ENCODE measurements at regions not wholly inside any gene's neighbourhood (a gene's known extent, or its start where the extent isn't known, plus 50 kb on each side); places are given as distances from the start of the nearest gene placed in this dataset.

DNA sequence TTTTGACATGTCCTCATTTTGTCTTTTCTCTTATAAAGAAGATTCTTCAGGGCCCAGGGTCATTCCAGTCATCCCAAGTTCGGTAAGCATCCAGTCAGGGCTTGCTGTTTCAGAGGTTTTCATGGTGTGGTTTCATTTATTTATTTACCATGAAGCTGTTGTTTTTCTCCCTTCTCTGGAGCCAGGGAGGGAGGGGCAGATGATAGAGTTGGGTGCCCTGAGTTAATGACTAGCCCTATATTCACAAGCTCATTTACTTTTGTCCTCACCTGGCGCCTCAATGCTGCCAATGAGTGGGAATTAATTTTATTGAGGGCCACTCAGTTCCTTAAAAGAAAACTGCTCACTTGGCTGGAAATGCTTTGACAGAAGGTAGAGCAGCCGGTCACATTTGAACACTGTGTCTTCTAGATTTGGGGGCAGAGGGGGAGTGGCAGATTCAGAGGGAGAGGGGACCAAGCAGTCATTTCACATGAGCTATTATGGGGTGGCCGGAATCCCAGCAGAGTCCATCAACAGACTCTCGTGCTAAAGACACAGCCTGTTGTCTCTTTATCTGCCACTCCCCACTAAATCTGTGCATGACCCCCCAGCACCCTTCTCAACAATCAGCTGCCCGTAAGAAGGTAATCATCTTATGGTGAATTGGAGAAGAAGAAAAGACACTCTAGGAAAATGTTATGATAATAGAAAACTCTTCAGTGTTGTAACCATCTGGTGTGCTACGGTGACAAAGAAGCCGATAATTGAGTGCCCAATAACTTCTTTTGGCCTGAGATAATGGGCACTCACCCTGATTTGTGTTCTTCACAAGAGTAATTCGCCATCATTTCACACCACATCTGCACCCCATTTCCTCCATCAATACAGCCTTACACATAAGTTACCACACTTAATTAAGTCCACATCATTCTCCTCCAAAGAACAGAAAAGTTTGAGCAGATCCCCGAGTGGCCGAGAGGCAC, 573.5 kb upstream of the JAG1 start:
- Histone ChIP-seq H3K9me3 (ENCODE audit: insufficient read depth in 2 of 2, low read depth in 1 of 2, low read length in 1 of 2) (no peaks in the 10 kb centered on the region), H3K14ac (ENCODE audit: insufficient read length) (no peak overlapping the region), H4K5ac (ENCODE audit: insufficient read length, low read depth, low read length) (no peak overlapping the region), H2BK120ac (replicated peaks; ENCODE audit: low read depth, low read length) (no peak overlapping the region), H4K20me1 (replicated peaks in 1 of 2; ENCODE audit: control insufficient read depth in 1 of 2, insufficient read depth in 2 of 2, low read length in 2 of 2) (no peaks in the 10 kb centered on the region), H3K79me1 (ENCODE audit: low read depth, low read length) (no peaks in the 10 kb centered on the region), H3K4me3 (ENCODE audit: extremely low read depth in 1 of 4, insufficient read depth in 2 of 4, low read depth in 3 of 4, low read length in 4 of 4) (no peak overlapping the region), H2BK12ac (ENCODE audit: low read depth, low read length) (no peak overlapping the region), H2AK5ac (ENCODE audit: low read depth, low read length) (no peak overlapping the region), H3K36me3 (ENCODE audit: control insufficient read depth in 2 of 4, insufficient read depth in 4 of 4, low read length in 3 of 4) (no peaks in the 10 kb centered on the region), H3K79me2 (ENCODE audit: control insufficient read depth in 1 of 2, insufficient read depth in 2 of 2, low read length in 2 of 2) (no peaks in the 10 kb centered on the region), H3K4ac (replicated peaks; ENCODE audit: insufficient read length, low read depth, low read length) (no peak overlapping the region), H3K56ac (replicated peaks; ENCODE audit: insufficient read length, low read depth, low read length) (no peak overlapping the region), H2AFZ (ENCODE audit: low read length) (no peak overlapping the region), H3K23me2 (ENCODE audit: low read depth, low read length) (no peaks in the 10 kb centered on the region), H4K91ac (replicated peaks; ENCODE audit: insufficient read length, low read length) (no peak overlapping the region), H3K27me3 (replicated peaks in 1 of 4; ENCODE audit: control insufficient read depth in 3 of 4, extremely low read depth in 1 of 4, insufficient read depth in 3 of 4, low read length in 3 of 4) (no peaks in the 10 kb centered on the region; a peak in 2 of 7 replicates), H3K9ac (replicated peaks in 1 of 4; ENCODE audit: extremely low read depth in 1 of 4, low read depth in 3 of 4, low read length in 3 of 4) (no peak overlapping the region), H2BK5ac (ENCODE audit: low read depth, low read length) (no peak overlapping the region), H3K27ac (ENCODE audit: low read depth, low read length) (no peak overlapping the region), H3K18ac (ENCODE audit: extremely low read depth, low read length) (no peak overlapping the region), H2BK15ac (ENCODE audit: low read length) (no peak overlapping the region), H3K23ac (ENCODE audit: insufficient read length) (no peak overlapping the region), H3K4me2 (ENCODE audit: insufficient read depth in 1 of 2, low read depth in 2 of 2, low read length in 2 of 2) (no peak overlapping the region), H3K4me1 (replicated peaks in 1 of 4; ENCODE audit: control insufficient read depth in 3 of 4, insufficient read depth in 4 of 4, low read length in 3 of 4) (peaks cover 0 to 8% (median 6%) of the 10 kb centered on the region in 4 experiments; a peak in 4 of 7 replicates), H2BK20ac (ENCODE audit: low read length) (no peak overlapping the region), H4K8ac (ENCODE audit: extremely low read depth, insufficient read depth, low read length) (no peak overlapping the region)
- FAIRE-seq, result no peak
- CTCF ChIA-PET (ENCODE audit: partially characterized antibody), result interaction anchor here (0.6 to 1.0 kb wide), 3 partner anchors 15 to 110 kb away, joined by 3 read pairs; no protein-coding TSS in a partner anchor
- 86% methylated on average over 11 of the region's 11 CpGs; no CpG with 5 or more reads in 1 of the 2 experiments for WGBS, 2 experiments (ENCODE audit: extremely low coverage in 1 of 2, insufficient coverage in 1 of 2, insufficient read length in 1 of 2, insufficient replicate concordance in 2 of 2, low coverage in 1 of 2, low lambda C conversion rate in 2 of 2, missing lambda C conversion rate in 1 of 2)
- TF ChIP-seq RNF2 (IDR thresholded peaks at IDR 0.05; ENCODE audit: borderline replicate concordance, low read depth, low read length, missing control alignments, poor library complexity, severe bottlenecking) (no peak), CEBPB (IDR thresholded peaks at IDR 0.05; ENCODE audit: low read depth, low read length) (no peak), TEAD4 (IDR thresholded peaks at IDR 0.05; ENCODE audit: low read depth, low read length) (no peak), SAP30 (IDR thresholded peaks at IDR 0.05; ENCODE audit: insufficient read depth, insufficient replicate concordance, low read length) (no peak), PHF8 (conservative IDR thresholded peaks at IDR 0.05; ENCODE audit: low read depth, low read length) (no peak)
- TF ChIP-seq, protein P1, sequence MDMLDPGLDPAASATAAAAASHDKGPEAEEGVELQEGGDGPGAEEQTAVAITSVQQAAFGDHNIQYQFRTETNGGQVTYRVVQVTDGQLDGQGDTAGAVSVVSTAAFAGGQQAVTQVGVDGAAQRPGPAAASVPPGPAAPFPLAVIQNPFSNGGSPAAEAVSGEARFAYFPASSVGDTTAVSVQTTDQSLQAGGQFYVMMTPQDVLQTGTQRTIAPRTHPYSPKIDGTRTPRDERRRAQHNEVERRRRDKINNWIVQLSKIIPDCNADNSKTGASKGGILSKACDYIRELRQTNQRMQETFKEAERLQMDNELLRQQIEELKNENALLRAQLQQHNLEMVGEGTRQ (IDR thresholded peaks at IDR 0.05; ENCODE audit: low read length), result no peak
- POLR2A ChIA-PET (ENCODE audit: partially characterized antibody), result no interaction called here
- DNase-seq (ENCODE audit: low read depth in 1 of 2, low spot score in 2 of 2), result no peak

Measured in H1 (cell line).